ENCODE measurements at regions not wholly inside any gene's neighbourhood (a gene's known extent, or its start where the extent isn't known, plus 50 kb on each side); places are given as distances from the start of the nearest gene placed in this dataset.

DNA sequence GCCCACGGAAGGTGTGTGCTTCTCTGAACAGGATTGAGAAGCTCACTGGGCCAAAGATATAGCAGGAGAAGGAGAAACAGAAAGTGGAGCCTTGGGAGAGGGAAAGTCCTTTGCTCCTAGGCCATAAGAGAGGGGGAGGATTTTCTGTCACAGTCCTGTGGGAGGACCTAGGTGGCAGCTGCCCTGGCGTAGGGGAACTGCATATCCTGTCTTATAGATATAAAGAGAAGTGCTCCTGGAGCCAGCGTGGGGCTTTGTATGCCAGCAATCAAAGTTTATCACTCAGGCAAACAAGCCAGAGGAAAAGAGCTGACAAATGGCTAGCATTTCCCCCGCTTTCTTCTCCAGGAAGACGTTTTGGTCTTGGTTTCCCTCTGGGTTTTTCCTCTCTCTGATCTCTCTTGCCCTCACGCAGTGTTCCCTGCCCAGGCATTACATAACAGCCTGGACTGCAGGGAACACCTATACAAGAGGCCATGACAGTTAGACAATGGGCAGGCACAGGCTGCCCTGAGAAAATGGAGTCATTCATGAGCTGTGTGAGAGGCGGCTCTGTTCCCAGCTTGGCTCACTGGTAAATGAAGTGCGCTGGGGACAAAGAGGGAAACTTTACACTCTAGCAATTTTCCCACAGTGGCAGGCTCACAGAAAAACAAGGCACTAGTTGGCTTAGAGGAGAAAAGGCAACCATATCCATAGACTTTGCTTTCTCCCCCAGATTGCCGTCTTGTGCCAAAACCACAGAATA, 52.5 kb upstream of the ZNF648 start:
- TF ChIP-seq, protein P1, sequence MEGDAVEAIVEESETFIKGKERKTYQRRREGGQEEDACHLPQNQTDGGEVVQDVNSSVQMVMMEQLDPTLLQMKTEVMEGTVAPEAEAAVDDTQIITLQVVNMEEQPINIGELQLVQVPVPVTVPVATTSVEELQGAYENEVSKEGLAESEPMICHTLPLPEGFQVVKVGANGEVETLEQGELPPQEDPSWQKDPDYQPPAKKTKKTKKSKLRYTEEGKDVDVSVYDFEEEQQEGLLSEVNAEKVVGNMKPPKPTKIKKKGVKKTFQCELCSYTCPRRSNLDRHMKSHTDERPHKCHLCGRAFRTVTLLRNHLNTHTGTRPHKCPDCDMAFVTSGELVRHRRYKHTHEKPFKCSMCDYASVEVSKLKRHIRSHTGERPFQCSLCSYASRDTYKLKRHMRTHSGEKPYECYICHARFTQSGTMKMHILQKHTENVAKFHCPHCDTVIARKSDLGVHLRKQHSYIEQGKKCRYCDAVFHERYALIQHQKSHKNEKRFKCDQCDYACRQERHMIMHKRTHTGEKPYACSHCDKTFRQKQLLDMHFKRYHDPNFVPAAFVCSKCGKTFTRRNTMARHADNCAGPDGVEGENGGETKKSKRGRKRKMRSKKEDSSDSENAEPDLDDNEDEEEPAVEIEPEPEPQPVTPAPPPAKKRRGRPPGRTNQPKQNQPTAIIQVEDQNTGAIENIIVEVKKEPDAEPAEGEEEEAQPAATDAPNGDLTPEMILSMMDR (IDR thresholded peaks at IDR 0.05; ENCODE audit: low read length) = no peak
- no peak for TF ChIP-seq EZH2 (optimal IDR thresholded peaks at IDR 0.05; ENCODE audit: low read depth, low read length)

Measured in MM.1S (cell line).